ENCODE measurements at regions not wholly inside any gene's neighbourhood (a gene's known extent, or its start where the extent isn't known, plus 50 kb on each side); places are given as distances from the start of the nearest gene placed in this dataset.

DNA sequence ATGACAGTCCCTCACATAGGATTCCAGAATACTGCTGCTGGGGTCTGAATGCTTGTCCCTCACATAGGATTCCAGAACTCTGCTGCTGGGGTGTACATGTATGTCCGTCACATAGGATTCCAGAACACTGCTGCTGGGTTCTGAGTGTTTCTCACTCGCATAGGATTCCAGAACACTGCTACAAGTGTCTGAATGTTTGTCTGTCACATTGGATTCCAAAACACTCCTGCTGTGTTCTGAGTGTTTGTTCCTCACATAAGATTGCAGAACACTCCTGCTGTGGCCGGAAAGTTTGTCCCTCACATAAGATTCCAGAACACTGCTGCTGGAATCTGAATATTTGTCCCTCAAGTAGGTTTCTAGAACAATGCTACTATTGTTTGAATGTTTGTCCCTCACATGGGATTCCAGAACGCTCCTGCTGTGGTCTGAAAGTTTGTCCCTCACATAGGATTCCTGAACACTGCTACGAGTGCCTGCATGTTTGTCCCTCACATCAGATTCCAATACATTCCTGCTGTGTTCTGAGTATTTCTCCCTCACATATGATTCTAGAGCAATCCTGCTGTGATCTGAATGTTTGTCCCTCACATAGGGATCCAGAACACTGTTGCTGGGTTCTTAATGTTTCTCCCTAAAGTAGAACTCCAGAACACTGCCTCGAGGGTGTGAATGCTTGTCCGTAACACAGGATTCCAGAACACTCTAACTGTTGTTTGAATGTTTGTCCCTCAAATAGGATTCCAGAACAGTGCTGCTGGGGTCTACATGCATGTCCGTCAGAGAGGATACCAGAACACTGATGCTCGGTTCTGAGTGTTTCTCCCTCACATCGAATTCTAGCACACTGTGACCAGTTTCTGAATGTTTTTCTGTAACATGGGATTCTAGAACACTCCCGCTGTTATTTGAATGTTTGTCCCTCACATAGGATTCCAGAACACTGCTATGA, 200.4 kb downstream of the FOXD4L6 start:
- TF ChIP-seq, protein P1, sequence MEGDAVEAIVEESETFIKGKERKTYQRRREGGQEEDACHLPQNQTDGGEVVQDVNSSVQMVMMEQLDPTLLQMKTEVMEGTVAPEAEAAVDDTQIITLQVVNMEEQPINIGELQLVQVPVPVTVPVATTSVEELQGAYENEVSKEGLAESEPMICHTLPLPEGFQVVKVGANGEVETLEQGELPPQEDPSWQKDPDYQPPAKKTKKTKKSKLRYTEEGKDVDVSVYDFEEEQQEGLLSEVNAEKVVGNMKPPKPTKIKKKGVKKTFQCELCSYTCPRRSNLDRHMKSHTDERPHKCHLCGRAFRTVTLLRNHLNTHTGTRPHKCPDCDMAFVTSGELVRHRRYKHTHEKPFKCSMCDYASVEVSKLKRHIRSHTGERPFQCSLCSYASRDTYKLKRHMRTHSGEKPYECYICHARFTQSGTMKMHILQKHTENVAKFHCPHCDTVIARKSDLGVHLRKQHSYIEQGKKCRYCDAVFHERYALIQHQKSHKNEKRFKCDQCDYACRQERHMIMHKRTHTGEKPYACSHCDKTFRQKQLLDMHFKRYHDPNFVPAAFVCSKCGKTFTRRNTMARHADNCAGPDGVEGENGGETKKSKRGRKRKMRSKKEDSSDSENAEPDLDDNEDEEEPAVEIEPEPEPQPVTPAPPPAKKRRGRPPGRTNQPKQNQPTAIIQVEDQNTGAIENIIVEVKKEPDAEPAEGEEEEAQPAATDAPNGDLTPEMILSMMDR (IDR thresholded peaks at IDR 0.05) = no peak
- TF ChIP-seq TCF7L2 (IDR thresholded peaks at IDR 0.05; ENCODE audit: low read depth, low read length) (no peak), SIN3A (IDR thresholded peaks at IDR 0.05; ENCODE audit: borderline replicate concordance, insufficient read depth, low read depth, low read length) (no peak)
